DMS153 (cell line): ENCODE measurements at regions not wholly inside any gene's neighbourhood (a gene's known extent, or its start where the extent isn't known, plus 50 kb on each side); places are given as distances from the start of the nearest gene placed in this dataset.
A peak's percentile ranks its signal among the peaks of the same experiment; 100 is the strongest.
"Not testable (repeated sequence)": the region's sequence is repeated elsewhere in the genome, so short reads cannot be mapped to it uniquely, and the experiment has no call there.

ENCODE experiments used
- DNase-seq: peaks from one replicate; lab custom pipeline; 2025; lab: John Stamatoyannopoulos, UW

DNA sequence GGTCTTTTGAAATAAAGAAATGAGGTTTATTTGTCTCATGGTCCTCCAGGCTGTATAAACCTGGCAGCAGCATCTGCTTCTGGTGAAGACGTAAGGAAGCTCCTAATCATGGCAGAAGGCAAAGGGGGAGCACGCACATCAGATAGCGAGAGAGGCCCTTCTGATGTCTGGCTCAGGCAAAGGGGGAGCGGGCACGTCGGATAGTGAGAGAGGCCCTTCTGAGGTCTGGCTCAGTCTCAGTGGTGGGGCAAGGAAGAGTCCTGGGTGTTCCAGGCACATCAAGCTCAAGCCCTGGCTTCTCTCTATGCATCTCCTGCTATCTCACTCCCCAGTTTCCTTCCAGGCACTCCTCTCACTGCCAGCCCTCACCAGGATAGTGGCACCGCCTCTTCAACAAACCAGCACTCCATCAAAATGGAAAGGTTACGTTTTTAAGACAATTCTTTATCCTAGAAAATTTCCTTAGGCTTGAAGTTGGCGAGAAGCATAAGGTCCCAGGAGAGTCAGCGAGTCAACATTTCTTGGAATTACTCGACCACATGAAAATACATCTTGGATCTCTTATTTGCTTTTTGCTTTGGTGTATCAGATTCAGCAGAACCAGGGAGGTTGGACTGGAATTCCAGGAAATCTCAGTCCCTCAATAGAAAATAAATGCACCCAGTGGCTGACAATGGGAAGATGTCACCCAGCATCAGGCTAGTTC is 189.6 kb upstream of the TMEM132C start:
- DNase-seq, result no peak

DNA sequence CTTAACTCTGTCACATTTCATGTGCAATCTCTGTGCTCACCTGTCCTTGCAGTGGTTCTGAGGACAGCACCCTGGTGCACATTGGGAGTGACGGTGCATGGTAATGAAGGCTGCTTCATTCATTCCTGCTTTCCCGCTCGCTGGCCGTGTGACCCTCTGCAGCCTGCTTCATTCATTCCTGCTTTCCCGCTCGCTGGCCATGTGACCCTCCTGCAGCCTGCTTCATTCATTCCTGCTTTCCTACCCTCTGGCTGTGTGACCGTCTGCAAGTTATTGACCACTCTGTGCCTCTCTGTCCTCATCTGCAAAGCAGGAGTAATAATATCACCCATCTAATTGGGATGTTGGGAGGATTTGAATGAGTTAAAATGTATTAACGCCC is 189.1 kb upstream of the TMEM132C start:
- DNase-seq, result no peak

DNA sequence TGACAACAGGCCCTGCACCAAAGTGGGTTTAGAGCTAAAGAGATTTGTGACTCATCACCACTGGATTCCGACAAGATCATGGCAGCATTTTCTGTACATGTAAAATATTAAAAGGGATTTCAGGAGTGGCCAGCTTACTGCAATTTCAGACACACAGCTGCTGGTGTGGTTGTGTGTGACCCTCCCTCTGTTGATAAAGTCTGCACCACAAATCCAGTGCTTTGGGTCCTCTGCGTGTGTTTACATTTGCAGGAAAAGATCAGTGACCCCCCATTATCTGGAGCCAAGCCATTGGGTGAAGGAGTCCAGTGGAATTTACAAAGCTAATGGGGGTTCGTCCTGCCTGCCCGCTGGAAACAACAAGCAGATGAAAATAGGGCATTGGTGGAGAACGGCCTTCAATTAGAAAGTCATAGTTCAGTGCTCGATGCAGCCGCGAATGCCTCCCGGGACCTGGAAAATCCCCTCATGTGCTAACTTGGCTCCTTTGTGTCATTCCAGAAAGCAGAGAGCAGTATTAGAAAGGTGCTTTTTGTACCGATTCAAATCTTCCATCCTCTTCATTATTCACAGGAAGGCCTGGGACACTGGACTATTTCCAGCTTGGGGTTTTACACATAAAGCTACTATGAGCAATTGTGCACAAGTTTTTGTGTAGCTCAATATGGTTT is 188.5 kb upstream of the TMEM132C start:
- DNase-seq, result no peak

DNA sequence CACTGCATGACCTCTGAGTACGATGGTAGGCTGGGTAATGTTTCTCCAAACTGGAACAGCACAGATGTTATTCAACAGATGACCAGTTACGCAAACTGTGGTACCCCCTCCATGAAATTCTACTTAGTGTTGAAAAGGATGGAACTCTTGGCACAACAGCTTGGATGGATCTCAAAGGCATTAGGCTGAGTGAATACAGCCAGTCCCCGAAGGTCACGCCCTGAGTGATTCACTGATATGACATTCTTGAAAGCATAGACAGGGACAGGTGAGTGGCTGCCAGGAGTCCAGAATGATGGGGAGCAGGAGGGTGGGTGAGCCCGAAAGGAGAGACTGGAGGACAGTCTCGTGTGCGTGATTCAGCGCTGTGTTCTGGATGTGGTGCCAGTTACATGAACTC is 187.5 kb upstream of the TMEM132C start:
- DNase-seq, result no peak

DNA sequence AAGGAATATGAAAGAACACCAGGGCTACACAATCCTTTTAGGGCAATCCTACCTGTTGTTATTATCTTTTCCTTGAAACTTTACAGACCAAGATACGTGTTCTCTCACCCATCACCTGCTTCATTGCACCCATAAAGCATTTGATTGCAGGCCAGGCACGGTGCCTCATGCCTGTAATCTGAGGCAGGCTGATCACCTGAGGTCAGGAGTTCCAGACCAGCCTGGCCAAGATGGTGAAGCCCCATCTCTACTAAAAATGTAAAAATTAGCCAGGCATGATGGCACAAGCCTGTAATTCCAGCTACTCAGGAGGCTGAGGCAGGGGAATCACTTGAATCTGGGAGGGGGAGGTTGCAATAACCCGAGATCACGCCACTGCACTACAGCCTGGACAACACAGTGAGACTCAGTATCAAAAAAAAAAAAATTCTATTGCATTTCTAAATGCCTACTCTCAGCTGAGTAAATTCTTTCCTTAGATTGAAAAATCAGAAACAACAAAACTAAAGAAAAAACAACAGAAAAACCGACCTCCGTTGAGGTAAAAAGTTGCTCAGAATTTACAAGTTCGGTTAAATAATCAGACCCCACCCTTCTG is 183.7 kb upstream of the TMEM132C start:
- no peak for DNase-seq

DNA sequence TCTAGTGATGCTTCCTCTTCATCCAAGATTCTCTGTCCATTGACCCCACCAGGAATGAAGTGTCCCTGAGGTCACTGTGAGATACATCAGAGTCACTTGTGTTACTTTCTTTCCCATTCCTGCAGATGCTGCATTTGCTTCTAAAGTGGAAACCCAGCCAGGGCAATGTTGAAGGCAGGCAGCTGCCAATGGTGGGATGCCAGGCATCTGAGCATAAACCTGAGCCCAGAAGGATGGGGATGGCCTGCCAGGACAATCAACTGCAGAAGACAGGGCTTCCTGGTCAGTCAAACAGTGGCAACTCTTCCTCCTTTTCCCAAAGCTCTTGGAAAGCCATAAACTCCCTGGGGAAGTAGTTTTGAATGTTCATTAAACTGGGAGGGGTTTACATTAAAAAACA is 178.0 kb upstream of the TMEM132C start:
- DNase-seq, result no peak

DNA sequence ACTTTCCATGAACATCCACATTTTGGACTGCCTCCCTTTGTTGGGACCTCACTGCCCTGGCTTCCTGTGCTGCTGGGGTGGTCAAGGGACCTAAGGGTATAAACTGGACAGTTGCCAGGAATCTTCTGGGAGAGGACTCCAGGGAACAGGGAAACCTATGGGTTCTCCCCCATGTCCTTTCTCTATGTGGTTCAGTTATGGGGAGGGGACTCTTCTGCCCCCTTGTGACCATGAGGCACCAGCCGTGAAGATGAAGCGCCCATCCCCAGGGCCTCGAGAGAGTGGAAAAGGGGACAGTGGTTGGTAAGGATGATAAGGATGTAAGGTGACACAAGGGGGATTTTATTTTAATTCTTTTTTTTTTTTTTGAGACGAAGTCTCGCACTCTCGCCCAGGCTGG is 177.0 kb upstream of the TMEM132C start:
- DNase-seq, result no peak

DNA sequence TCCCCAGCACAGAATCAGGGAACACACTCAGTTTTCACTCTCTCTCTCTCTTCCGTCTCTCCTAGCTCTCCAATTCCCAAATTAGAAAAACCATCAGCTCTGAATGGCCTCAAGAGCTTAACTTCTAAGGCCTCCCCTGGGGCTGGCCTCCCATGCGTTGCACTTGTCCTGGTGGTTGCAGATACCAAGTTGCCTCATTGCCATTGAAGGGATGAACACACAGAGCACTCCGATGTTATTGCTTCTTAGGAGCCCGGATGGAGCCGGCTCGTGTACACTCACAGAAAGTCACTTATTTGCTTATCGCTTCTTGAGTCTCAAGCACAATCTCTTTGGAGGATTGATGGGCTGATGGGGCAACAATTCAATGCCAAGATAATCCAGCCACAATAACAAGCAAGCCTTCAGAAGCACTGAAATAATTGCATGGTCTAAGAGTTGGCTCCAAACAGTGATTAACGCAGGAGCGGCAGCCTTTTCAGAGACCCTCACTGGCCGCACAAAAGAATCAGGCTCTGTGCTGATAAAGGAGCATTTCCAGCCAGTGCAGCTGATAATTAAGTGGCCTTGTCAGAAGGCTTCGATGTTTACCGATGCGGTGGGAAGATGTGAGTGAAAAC is 175.8 kb upstream of the TMEM132C start:
- no peak for DNase-seq

DNA sequence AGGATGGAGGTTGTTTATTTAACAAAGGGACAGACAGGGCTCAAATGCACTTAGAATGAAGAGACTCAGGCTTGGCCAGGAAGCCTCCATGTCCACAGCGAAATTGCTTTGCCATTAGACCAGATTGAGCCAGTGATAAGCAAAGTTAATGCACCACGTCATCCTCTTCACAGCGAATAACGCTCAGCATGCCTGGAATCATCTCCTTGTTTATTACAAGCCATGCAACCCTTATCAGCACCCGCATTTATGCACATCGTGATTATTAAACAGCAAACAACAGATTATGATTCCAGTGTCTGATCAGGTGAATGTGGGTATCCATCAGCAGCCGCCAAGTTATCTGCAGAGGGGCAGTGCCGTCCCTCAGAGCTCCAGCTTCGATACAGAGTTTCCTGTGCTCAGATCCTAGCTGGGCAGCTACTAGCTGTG is 175.0 kb upstream of the TMEM132C start:
- peak; percentile 15 for DNase-seq

DNA sequence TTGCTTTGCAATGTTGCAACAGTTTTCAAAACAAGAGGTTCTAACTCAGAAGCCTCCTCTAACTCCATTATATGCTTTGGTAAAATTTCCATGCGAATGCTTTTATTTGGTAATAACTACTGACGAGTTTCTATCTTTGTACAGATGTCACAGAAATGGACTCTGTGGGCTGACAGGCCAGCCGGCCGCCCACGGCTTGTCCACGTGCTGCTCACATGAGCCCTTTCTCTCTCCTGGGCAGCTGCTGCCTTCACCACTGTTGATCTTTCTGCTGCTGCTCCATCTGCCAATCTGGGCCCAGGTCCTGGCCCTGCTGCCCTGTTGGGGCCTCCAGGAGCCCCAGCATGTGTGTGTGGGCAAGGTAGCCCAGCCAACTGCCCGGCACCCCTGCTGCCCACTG is 168.2 kb upstream of the TMEM132C start:
- DNase-seq, result no peak

DNA sequence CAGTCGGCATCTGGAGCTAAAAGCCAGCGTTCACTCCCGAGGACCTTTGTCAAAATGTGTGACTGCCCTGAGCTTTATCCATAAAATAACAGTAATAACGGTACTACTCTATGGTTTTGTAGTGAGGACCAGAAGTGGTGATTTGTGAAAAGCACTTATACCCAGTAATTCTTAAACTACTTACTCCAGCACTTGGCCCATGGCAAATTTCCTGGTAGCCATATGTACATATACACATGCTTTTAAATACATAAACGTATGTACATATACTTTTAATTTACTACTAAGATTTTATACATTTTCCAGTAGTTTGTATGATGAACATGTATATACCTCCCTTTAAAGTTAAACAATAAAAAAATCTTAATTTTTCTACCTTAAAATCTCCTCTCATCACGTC is 163.8 kb upstream of the TMEM132C start:
- DNase-seq, result no peak

DNA sequence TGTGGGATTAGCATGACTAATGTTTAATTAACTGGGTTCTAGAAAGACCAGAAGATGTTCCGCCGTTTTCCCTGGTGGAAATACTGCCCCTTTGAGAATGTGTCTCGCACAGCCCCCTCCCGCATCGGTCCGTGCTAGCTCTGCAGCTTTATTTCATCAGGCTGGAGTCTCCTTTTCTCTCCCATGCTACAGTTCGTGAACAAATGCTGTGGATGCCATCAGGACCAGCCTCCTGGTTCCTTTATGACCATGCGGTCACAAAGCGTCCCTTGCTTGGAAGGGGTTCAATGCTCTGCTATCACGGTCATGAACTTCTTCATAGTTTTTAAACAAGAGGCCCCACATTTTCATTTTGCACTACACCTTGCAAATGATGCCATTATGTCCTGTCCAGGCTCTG is 157.7 kb upstream of the TMEM132C start:
- no peak for DNase-seq

DNA sequence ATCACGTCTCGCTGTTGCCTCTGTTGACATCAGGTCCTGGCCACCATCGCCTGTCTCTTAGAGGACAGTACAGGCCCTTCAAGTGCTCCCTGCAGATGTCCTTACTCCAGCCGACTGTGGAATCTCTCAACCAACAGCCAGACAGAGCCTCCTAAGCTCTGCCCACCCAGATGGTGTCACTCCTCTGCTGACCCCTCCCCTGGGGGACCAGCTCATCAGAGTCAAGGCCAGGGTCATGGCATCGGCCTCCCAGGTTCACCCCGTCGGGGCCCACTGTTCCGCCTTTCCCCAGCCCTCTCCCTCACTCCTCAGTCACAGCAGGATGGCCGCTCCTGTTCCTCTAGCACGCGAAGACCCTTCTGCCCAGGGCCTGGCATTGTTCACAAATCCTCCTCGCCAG is 157.3 kb upstream of the TMEM132C start:
- no peak for DNase-seq

DNA sequence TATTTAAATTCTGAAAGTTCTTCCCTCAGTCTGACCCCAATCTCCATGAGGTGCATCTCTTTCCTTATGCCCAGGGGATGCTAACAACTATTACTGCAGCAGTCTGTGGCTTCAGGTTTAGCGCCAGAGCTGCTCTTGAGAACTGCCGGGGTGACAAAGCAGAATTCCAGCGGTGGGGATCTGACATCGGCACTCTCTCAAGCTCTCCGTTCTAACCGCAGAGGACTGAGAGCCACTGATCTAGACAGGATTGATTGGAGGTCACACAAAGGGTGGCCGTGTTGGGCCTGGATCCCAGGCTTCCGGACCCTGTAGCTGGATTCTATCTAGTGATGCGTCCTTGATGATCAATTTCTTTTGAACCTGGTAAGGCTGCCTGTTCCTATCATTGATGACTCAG is 155.6 kb upstream of the TMEM132C start:
- no peak for DNase-seq

DNA sequence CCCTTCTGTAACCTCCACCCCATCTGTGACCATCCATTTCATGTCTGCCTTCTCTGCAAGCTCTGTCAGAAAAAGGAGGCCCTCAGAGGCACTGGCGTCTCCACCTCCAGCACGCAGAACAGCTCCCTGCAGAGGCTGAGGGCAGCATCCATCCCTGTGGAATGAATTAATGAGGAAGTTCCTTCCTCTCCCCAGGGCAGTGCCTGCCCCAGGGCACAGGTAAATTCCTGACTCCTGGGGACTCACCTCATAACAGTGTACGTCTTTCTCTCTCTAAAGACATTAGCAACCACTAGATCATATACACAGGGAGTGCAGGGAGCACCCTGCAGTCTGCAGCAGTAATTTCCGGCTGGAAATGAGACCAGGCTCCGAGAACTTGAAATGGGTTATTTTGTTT is 155.0 kb upstream of the TMEM132C start:
- DNase-seq, result no peak

DNA sequence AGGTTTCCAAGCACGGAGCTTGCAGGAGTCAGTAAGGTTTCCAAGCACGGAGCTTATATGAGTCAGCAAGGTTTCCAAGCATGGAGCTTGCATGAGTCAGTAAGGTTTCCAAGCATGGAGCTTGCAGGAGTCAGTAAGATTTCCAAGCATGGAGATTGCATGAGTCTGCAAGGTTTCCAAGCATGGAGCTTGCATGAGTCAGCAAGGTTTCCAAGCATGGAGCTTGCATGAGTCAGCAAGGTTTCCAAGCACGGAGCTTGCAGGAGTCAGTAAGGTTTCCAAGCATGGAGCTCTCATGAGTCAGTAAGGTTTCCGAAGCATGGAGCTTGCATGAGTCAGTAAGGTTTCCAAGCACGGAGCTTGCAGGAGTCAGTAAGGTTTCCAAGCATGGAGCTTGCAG is 153.7 kb upstream of the TMEM132C start:
- DNase-seq, result not testable (repeated sequence)

DNA sequence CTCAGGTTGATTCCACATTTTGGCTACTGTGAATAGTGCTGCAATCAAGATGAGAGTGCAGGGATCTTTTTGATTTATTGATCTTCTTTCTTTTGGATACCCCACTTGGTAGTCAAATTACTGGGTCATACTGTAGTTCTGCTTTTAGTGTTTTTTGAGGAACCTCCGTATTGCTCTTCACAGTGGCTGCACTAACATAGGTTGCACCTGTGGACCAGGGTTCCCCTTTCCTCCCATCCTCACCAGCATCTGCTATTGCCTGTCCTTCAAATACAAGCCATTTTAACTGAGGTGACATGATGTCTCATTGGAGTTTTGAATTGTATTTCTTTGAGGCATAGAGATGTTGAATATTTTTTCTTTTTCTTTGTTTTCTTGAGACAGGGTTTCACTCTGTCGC is 152.5 kb upstream of the TMEM132C start:
- DNase-seq, result no peak

DNA sequence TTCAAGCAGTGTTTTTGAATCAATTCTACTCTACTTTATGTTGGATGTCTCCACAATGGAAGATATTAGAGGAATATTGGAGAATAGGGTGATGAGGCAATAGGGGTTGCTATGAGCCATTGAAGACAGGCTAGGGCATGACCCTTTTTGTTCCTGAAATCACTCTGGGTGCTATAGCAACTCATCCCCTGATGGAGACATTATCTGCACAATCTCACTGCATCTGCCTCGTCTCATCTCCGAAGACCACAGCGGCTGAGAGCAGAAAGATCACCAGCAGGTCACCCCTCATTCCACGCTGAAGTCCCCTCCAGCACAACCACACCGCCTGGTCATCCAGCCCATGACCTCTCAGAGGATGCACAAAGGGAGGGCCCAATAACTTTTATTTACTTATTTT is 150.4 kb upstream of the TMEM132C start:
- DNase-seq, result no peak

DNA sequence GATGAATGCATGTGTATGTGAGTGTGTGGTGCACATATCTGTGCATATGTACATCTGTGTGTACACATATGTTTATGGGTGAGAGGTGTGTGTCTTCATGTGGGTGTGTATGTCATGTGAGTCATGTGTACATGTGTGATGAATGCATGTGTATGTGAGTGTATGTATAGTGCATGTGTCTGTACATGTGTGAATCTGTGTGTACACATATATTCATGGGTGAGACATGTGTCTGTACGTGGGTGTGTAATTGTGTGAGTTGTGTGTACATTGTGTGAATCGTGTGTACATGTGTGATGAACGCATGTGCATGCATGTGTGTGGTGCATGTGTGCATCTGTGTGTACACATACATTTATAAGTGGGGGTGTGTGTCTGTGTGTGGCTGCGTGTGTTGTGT is 146.9 kb upstream of the TMEM132C start:
- no peak for DNase-seq

DNA sequence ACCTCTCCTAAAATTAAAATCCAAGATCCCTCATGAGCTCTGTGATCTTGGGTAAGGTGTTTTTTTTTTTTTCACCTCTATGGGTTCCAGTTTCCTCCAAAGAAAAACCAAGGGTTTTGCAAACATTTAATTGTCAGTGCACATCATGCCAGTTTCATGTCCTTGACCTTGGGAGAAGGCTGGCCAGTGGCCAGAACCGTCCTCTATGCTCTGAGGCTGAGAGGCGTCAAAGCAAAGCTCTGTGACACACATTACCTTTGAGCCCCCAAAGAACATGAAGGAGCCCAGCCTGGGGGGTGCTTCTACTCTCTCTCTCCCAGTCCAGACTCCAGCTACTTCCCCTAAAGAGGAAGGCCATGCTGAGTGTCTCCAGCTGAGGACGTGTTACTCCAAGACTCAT is 145.5 kb upstream of the TMEM132C start:
- no peak for DNase-seq

DNA sequence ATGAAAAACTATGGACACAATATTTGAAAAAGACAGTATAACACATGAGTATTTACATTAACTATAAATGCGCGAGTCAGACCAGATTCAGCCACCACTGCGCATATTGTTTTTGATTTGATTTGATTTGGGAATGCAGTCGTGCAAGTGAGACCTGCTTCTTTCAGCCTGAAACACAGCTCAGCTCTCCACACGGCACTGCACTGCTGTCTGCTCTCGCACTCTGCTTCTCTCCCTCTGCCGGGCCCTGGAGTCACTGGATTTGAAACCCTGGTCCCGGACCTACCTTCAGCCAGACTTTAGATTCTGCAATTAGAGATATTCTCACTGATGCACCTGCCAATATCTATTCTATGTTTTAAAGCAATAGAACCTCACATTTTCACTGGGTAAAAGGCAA is 143.9 kb upstream of the TMEM132C start:
- DNase-seq, result no peak

DNA sequence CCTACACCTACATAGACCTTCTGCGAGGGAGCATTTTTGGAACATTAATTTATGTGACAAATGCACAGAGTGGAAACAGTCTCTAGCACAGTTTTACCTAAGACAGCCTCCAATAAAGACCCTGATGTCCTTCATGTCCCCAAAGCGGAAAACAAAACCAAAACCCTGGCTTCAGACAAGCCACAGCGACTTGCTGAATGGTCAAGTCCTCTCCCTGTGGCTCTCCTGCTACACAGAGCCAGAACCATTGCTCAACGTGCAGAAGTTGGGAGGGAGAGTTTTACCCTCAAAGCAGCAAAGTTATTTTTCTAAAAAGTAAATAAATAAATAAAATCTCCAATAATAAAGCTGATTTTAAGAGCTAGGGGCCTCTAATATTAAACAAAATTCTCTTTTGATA is 135.0 kb upstream of the TMEM132C start:
- no peak for DNase-seq
